NAMALWA (cell line): ENCODE measurements at regions not wholly inside any gene's neighbourhood (a gene's known extent, or its start where the extent isn't known, plus 50 kb on each side); places are given as distances from the start of the nearest gene placed in this dataset.

ENCODE experiments used
- DNase-seq: peaks from one replicate; pipeline ENCODE4 v3.0.0-alpha.2; 2015; ENCODE audit warnings: low spot score

GRCh38 chr11:42047637-42048555 is 588.4 kb upstream of the LRRC4C start:
- no peak for DNase-seq

DNA sequence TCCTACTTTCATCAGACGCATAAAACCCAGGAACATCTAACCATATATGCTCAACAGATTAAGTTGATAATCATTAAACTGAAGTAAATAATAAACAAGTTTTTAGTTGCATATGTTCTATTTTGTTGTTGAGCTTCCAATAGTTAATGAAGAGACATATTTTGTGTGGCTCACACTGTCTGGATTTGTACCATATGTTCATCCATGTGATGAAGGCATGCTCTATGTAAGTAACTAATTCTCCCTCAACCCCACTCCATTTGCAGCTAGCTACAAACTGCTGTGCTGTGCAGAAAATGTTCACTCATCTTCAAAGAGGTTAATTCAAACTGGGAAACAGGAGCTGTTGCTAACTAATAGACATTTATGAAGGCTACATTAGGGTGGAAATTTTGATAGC is 589.7 kb upstream of the LRRC4C start:
- DNase-seq, result no peak

GRCh38 chr11:42049650-42050049 is 590.2 kb upstream of the LRRC4C start:
- no peak for DNase-seq

DNA sequence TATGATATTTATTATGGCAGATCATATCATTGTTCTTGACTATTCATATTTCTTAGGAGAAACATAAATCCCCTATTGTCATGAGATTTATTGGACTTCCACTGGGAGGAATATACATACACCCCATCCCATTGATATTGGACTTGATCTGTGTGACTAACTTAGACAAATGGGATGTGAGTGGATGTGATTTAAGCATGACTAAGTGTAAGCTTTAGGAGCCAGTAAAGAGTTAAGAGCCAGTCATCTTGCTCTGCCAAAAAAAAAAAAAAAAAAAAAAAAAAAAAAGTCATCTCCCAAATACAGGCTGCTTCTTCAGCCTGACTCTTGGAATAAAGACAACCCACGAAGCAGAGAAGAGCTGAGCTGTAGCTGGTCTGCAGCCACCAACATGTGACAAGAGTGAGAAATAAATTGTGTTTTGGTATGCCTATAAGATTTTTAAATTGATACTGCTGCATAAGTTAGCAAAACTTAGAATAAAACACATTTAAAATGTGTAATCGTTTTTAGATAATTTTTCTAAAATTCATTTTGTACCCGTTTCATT is 595.0 kb upstream of the LRRC4C start:
- no peak for DNase-seq

- DNase-seq, result no peak
These were observed 596.2 kb upstream of the LRRC4C start for GRCh38 chr11:42055606-42056005.

- no peak for DNase-seq
These were observed 599.3 kb upstream of the LRRC4C start for GRCh38 chr11:42058794-42059193.

DNA sequence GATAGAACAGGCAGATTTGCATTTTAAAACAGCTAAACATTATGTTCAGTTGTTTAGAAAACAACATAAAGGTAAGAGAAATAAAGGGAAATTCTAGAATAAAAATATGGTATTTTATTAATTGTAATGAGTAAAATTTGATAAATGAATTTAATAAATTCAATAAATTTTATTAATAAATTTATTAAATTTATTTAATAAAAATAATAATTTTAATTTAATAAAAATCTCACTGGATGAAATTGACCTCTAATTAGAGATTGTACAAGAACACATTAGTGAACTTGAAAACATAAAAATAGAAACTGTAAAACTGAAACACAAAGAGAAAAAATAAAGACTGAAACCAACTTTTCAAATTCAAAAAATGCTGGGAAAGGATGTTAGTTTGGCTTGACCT is 605.7 kb upstream of the LRRC4C start:
- no peak for DNase-seq

DNA sequence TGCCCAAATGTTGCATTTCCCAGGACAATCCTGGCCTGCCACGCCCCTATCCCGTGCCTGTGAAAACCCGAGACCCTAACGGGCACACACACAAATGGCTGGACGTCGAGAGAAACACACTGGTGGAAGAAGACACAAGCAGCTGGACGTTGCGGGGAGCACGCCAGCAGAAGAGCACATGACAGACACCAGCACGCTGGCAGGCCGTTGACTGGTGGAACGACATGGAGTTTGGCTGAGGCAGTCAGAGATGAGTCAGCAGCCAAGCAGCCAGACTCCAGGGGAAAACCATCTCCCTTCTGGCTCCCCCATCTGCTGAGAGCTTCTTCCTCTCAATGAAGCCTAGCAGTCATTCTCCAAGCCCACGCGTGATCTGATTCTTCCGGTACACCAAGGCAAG is 606.7 kb upstream of the LRRC4C start:
- no peak for DNase-seq

DNA sequence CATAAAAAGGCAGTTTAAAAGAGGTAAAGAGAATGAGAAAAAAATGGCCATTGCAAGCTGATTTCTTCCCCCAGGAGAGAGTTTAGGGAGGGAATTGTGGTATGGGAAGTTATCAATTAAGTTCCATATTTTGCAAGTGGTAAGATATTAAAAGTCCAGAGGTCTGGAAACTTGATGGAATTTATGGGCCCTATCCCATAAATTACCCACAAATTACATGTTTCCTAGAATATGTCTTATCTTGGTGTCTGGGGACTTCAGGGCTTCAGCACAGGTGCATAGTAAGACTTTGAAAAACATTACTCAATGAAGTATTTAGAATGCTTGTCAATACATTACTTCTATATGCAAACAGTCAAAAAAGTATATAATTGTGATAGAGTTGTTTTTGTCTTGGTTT is 614.9 kb upstream of the LRRC4C start:
- no peak for DNase-seq

DNA sequence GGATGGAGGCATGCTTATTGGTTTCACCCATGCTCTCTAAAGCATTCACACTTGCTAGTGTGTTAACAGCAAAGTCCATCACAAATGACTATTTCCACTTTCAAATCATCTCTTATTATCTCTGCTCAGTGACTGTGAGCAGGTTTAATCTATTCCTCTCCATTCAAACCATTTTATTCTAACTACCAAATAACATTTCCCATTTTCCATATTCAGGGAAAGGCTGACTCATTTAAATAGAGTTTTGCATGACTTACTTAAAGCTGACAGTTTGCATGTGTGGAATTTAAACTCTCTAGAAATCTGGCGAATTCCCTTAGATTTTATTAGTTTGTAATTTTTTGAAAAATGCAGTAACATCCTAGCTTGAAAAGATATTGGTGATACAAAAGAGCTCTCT is 615.7 kb upstream of the LRRC4C start:
- no peak for DNase-seq

- DNase-seq, result no peak
These were observed 618.3 kb upstream of the LRRC4C start for GRCh38 chr11:42077794-42078193.

DNA sequence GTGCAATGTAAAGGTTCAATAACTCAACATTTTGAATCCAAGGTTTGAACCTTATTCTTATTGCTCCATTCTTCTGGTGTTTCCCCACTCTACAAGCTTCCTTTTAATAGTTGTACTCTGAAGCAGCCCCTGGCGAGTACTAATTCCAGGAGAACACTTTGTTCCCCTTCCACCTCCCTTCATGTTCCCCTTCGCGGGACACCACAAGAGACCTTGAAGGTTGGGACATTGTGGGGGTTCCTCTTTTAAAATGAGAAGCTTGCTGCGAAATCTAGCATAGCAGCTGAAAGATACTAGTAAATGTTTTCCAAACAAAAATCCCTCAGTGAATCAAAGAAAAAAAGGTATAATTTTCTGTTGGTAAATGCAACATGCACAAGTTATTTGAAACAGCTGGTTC is 626.3 kb upstream of the LRRC4C start:
- DNase-seq, result no peak

DNA sequence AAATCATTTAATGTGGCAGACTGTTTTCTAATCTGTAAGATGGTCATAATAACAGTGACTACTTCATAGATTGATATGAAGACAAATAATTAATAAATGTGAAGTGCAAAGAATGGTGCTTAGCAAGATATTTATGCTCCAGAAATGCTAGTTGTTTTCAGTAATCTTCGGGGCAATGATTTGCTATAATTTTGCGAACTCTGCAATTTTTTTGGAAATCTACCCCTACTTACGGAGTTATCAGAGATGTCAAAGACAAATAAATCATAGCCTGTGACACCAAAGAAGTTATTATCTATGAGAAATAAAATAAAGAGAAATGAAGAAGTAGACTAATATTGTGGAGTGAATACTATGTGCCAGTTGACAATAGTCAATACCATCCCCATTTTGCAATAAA is 634.1 kb upstream of the LRRC4C start:
- no peak for DNase-seq

DNA sequence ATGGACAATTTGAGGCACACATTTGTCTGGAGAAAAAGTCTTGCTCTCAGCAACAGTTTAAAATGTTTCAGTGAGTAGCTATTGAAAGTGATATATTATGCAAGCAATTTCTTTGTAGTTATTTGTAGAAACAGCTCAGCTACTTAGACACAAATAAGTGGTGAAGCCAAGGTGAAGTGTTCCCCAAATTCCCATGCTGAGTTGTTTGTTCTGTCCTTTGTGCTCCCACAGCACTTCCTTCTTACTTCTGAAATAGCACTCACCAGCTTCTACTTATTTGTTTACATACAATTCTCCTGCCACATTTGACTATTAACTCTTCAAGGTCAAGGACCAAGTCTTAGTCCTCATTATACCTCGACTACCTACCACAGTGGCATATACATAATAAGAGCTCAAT is 638.6 kb upstream of the LRRC4C start:
- no peak for DNase-seq

DNA sequence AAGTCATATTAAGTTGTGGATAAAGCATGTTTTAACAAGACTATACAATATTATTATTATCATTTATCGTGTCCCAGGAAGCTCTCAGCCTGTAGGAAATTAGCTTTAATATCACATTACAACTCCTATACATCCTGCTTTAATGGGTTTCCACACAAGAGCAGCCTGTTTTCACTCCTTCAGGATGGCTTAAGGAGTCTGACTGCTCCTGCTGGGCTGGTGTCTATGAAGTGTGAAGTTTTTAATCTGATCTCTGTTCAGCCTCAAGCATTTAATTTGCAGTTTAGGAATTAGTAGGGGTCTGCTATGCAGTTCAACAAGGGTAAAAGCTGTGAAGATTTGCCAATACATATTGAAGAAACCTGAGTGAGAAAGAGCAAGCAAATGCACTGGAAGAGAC is 653.4 kb upstream of the LRRC4C start:
- no peak for DNase-seq

GRCh38 chr11:42114927-42115326 is 655.5 kb upstream of the LRRC4C start:
- DNase-seq, result no peak

GRCh38 chr11:42138454-42138853 is 679.0 kb upstream of the LRRC4C start:
- DNase-seq, result no peak

GRCh38 chr11:42145311-42145710 is 685.9 kb upstream of the LRRC4C start:
- no peak for DNase-seq

- DNase-seq, result no peak
These were observed 702.4 kb upstream of the LRRC4C start for GRCh38 chr11:42161886-42162285.

DNA sequence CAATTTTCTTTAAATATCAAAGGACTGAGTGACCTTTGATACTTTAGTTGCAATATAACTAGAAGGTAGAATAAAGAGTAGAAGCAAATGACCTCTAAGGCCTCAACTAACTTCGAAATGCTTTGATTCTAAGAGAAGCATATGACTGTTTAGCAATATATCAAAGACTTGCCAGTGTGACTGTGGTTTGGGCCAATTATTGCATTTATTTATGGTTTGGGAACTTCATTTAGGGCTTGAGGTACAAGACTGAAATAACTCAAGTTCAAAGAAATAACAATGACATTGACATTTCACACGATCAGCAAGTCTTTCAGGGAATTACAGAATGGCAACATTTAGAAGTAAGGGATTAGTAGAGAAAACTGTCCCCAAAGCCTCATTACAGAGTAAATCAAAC is 709.7 kb upstream of the LRRC4C start:
- DNase-seq, result no peak

DNA sequence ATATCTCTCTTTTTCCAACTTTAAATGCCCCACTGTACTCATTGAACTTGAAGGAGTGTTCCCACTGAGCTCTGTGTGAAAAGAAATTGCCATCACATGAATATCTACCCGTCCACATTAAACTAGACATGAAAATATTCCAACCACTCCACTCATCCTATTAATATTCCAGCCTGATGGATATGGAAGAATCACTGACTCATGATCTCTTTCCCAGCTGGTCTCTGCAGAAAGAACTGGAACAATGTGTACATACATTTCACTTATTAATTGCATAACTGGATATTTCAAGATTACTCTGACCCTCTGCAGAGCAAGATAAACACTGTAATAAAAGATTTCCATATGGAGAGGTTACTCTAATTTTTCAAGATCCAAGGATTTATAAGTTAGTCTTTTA is 711.1 kb upstream of the LRRC4C start:
- no peak for DNase-seq

GRCh38 chr11:42171046-42171445 is 711.6 kb upstream of the LRRC4C start:
- DNase-seq, result no peak

- DNase-seq, result no peak
These were observed 713.0 kb upstream of the LRRC4C start for GRCh38 chr11:42172441-42172840.

GRCh38 chr11:42175203-42175602 is 715.8 kb upstream of the LRRC4C start:
- DNase-seq, result no peak
